Hepatocyte (in vitro differentiated cells): ENCODE measurements at regions not wholly inside any gene's neighbourhood (a gene's known extent, or its start where the extent isn't known, plus 50 kb on each side); places are given as distances from the start of the nearest gene placed in this dataset.

Source experiments
- EZH2 ChIP-seq: fragments of 200-600 bp; sonication (generic); IDR thresholded peaks from 2 replicates; pipeline ENCODE4 v1.6.1; 2016; ENCODE audit warnings: antibody characterized with exemption, mild to moderate bottlenecking, borderline replicate concordance
- TF ChIP-seq, protein P1 (sequence below): fragments of 200-600 bp; sonication (generic); IDR thresholded peaks from 2 replicates; pipeline ENCODE4 v1.5.1; 2016; ENCODE audit warnings: antibody characterized with exemption, mild to moderate bottlenecking; ENCODE audit not compliant: poor library complexity

DNA sequence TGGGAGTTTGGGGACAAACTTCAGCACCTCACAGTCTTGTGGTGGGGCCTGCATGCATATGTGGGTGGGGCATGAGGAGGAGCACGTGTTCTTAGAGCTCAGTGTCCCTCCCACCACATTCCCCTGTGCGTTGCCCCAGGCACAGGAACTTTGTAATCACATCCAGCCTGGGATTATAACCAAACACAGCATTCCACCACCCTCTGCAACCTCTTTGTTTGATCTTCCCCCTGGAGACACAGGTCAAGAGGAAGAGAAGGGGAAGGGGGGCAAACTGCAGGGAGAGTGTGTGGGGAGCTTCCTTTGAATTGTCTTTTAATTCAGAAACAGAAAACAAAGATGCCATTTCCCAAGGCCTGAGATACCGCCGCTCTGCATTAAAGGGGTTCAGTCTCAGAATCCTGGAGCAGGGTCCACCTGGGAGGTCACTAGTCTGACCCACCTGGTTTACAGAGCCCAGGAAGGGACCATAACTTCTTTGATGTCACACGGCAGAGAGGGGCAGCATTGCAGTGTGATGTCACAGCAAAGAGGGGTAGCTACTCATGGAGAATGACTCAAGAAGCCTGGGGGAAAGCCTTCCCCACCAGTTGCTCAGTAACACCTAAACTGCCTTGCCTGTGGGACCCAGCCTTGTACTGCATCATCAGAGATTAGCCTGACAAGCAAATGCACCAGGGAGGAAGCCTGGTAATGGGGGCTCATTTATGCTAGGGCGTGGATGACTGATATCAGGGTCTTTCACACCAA lies 106.3 kb upstream of the RNU6-1 start:
- TF ChIP-seq, protein P1, sequence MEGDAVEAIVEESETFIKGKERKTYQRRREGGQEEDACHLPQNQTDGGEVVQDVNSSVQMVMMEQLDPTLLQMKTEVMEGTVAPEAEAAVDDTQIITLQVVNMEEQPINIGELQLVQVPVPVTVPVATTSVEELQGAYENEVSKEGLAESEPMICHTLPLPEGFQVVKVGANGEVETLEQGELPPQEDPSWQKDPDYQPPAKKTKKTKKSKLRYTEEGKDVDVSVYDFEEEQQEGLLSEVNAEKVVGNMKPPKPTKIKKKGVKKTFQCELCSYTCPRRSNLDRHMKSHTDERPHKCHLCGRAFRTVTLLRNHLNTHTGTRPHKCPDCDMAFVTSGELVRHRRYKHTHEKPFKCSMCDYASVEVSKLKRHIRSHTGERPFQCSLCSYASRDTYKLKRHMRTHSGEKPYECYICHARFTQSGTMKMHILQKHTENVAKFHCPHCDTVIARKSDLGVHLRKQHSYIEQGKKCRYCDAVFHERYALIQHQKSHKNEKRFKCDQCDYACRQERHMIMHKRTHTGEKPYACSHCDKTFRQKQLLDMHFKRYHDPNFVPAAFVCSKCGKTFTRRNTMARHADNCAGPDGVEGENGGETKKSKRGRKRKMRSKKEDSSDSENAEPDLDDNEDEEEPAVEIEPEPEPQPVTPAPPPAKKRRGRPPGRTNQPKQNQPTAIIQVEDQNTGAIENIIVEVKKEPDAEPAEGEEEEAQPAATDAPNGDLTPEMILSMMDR = no peak
- TF ChIP-seq EZH2 = no peak
